ENCODE measurements at regions not wholly inside any gene's neighbourhood (a gene's known extent, or its start where the extent isn't known, plus 50 kb on each side); places are given as distances from the start of the nearest gene placed in this dataset.

GRCh38 chr5:125012727-125013451, 266.4 kb upstream of the ZNF608 start:
- Histone ChIP-seq H3K79me1 (ENCODE audit: low read length) (no peaks in the 10 kb centered on the region), H2AFZ (ENCODE audit: insufficient read depth, low read length, poor library complexity) (no peak overlapping the region), H3K14ac (ENCODE audit: low read length) (no peak overlapping the region), H3K4me3 (ENCODE audit: low read depth, low read length) (no peak overlapping the region), H3K27ac (ENCODE audit: low read depth, low read length) (no peak overlapping the region), H3K27me3 (ENCODE audit: insufficient read depth, low read length) (no peaks in the 10 kb centered on the region), H4K91ac (ENCODE audit: low read depth, low read length) (no peak overlapping the region), H2AK5ac (ENCODE audit: low read length) (no peak overlapping the region), H3K18ac (ENCODE audit: low read length) (no peak overlapping the region), H4K12ac (ENCODE audit: low read depth, low read length) (no peak overlapping the region), H3K79me2 (ENCODE audit: control insufficient read depth, insufficient read depth, low read length, poor library complexity) (no peaks in the 10 kb centered on the region), H2BK120ac (ENCODE audit: insufficient read depth, low read length, poor library complexity) (no peak overlapping the region), H3K36me3 (ENCODE audit: control insufficient read depth in 1 of 2, insufficient read depth in 2 of 2, low read length in 2 of 2) (no peaks in the 10 kb centered on the region), H3K4me1 (ENCODE audit: control insufficient read depth in 1 of 2, insufficient read depth in 2 of 2, low read length in 2 of 2) (no peaks in the 10 kb centered on the region), H4K8ac (ENCODE audit: low read depth, low read length) (no peak overlapping the region), H2BK5ac (ENCODE audit: low read depth, low read length, poor library complexity) (no peak overlapping the region), H3K4me2 (ENCODE audit: low read length) (no peak overlapping the region), H2BK12ac (ENCODE audit: low read length) (no peak overlapping the region), H3K9me3 (ENCODE audit: insufficient read depth, low read depth, low read length) (no peaks in the 10 kb centered on the region), H3K4ac (ENCODE audit: low read depth, low read length) (no peak overlapping the region), H3K23ac (ENCODE audit: low read length) (peak overlapping the region; percentile 13), H3K9ac (ENCODE audit: low read length) (no peak overlapping the region)
- WGBS (ENCODE audit: extremely low coverage, insufficient coverage, insufficient read length), result no CpG with 5 or more reads among the region's 7 CpGs
- no peak for DNase-seq

- Histone ChIP-seq H3K4me3 (ENCODE audit: low read depth, low read length) (no peak overlapping the region), H3K14ac (ENCODE audit: low read length) (no peak overlapping the region), H2AFZ (ENCODE audit: insufficient read depth, low read length, poor library complexity) (no peak overlapping the region), H3K9me3 (ENCODE audit: insufficient read depth, low read depth, low read length) (no peaks in the 10 kb centered on the region), H4K8ac (ENCODE audit: low read depth, low read length) (no peak overlapping the region), H4K91ac (ENCODE audit: low read depth, low read length) (no peak overlapping the region), H3K79me2 (ENCODE audit: control insufficient read depth, insufficient read depth, low read length, poor library complexity) (no peaks in the 10 kb centered on the region), H3K4me2 (ENCODE audit: low read length) (no peak overlapping the region), H2AK5ac (ENCODE audit: low read length) (no peak overlapping the region), H3K18ac (ENCODE audit: low read length) (no peak overlapping the region), H2BK5ac (ENCODE audit: low read depth, low read length, poor library complexity) (no peak overlapping the region), H2BK120ac (ENCODE audit: insufficient read depth, low read length, poor library complexity) (no peak overlapping the region), H2BK12ac (ENCODE audit: low read length) (no peak overlapping the region), H3K27me3 (ENCODE audit: insufficient read depth, low read length) (no peaks in the 10 kb centered on the region), H3K27ac (ENCODE audit: low read depth, low read length) (no peak overlapping the region), H3K4me1 (ENCODE audit: control insufficient read depth in 1 of 2, insufficient read depth in 2 of 2, low read length in 2 of 2) (no peaks in the 10 kb centered on the region), H3K23ac (ENCODE audit: low read length) (no peak overlapping the region), H4K12ac (ENCODE audit: low read depth, low read length) (no peak overlapping the region), H3K79me1 (ENCODE audit: low read length) (no peaks in the 10 kb centered on the region), H3K36me3 (ENCODE audit: control insufficient read depth in 1 of 2, insufficient read depth in 2 of 2, low read length in 2 of 2) (no peaks in the 10 kb centered on the region), H3K4ac (ENCODE audit: low read depth, low read length) (no peak overlapping the region), H3K9ac (ENCODE audit: low read length) (no peak overlapping the region)
- DNase-seq, result no peak
- no CpG with 5 or more reads among the region's 1 CpG for WGBS (ENCODE audit: extremely low coverage, insufficient coverage, insufficient read length)
These were observed 267.8 kb upstream of the ZNF608 start for GRCh38 chr5:125014202-125014601.

DNA sequence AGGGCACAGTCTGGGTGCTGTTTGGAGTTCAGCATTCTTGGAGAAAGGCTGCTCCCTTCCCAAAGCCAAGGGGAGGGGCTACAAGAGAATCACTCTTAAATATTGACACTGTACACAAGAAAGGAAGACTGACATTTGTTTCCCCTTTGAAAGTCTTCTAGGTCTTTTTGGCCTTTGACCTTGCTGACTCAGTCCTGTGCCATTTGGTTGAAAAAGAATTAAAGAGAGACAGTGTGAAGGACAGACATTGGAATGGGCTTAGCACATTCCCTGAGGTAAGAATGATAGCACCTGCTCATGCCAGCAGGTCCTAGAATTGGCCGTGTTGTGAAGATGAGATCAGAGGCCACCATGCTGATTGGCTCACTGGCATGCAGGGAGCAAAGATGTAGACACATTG, 271.4 kb upstream of the ZNF608 start:
- Histone ChIP-seq H2BK5ac (ENCODE audit: low read depth, low read length, poor library complexity) (no peak overlapping the region), H2BK120ac (ENCODE audit: insufficient read depth, low read length, poor library complexity) (no peak overlapping the region), H3K14ac (ENCODE audit: low read length) (no peak overlapping the region)

GRCh38 chr5:125023673-125024072, 277.2 kb upstream of the ZNF608 start:
- Histone ChIP-seq H4K12ac (ENCODE audit: low read depth, low read length) (no peak overlapping the region), H2BK12ac (ENCODE audit: low read length) (no peak overlapping the region), H2BK5ac (ENCODE audit: low read depth, low read length, poor library complexity) (no peak overlapping the region), H3K9me3 (ENCODE audit: insufficient read depth, low read depth, low read length) (no peaks in the 10 kb centered on the region), H3K23ac (ENCODE audit: low read length) (no peak overlapping the region), H3K27ac (ENCODE audit: low read depth, low read length) (no peak overlapping the region), H3K4me3 (ENCODE audit: low read depth, low read length) (no peak overlapping the region), H3K9ac (ENCODE audit: low read length) (no peak overlapping the region), H3K79me2 (ENCODE audit: control insufficient read depth, insufficient read depth, low read length, poor library complexity) (no peaks in the 10 kb centered on the region), H4K91ac (ENCODE audit: low read depth, low read length) (no peak overlapping the region), H3K4me2 (ENCODE audit: low read length) (no peak overlapping the region), H3K18ac (ENCODE audit: low read length) (no peak overlapping the region), H2BK120ac (ENCODE audit: insufficient read depth, low read length, poor library complexity) (no peak overlapping the region), H3K4ac (ENCODE audit: low read depth, low read length) (no peak overlapping the region), H3K4me1 (ENCODE audit: control insufficient read depth in 1 of 2, insufficient read depth in 2 of 2, low read length in 2 of 2) (peaks cover 0 to 2% of the 10 kb centered on the region in 2 experiments), H3K36me3 (ENCODE audit: control insufficient read depth in 1 of 2, insufficient read depth in 2 of 2, low read length in 2 of 2) (no peaks in the 10 kb centered on the region), H3K27me3 (ENCODE audit: insufficient read depth, low read length) (no peaks in the 10 kb centered on the region), H3K79me1 (ENCODE audit: low read length) (no peaks in the 10 kb centered on the region), H2AK5ac (ENCODE audit: low read length) (no peak overlapping the region), H3K14ac (ENCODE audit: low read length) (no peak overlapping the region), H2AFZ (ENCODE audit: insufficient read depth, low read length, poor library complexity) (no peak overlapping the region), H4K8ac (ENCODE audit: low read depth, low read length) (no peak overlapping the region)
- no peak for DNase-seq
- no CpG with 5 or more reads among the region's 6 CpGs for WGBS (ENCODE audit: extremely low coverage, insufficient coverage, insufficient read length)

More for the DNA sequence above, 271.4 kb upstream of the ZNF608 start:
- Histone ChIP-seq H3K4me3 (ENCODE audit: low read depth, low read length) (no peak overlapping the region), H4K91ac (ENCODE audit: low read depth, low read length) (no peak overlapping the region), H3K4me1 (ENCODE audit: control insufficient read depth in 1 of 2, insufficient read depth in 2 of 2, low read length in 2 of 2) (no peaks in the 10 kb centered on the region), H3K4me2 (ENCODE audit: low read length) (no peak overlapping the region), H3K4ac (ENCODE audit: low read depth, low read length) (no peak overlapping the region), H2AK5ac (ENCODE audit: low read length) (no peak overlapping the region), H3K79me1 (ENCODE audit: low read length) (no peaks in the 10 kb centered on the region), H3K18ac (ENCODE audit: low read length) (no peak overlapping the region), H2AFZ (ENCODE audit: insufficient read depth, low read length, poor library complexity) (no peak overlapping the region), H3K36me3 (ENCODE audit: control insufficient read depth in 1 of 2, insufficient read depth in 2 of 2, low read length in 2 of 2) (no peaks in the 10 kb centered on the region), H3K27me3 (ENCODE audit: insufficient read depth, low read length) (no peaks in the 10 kb centered on the region), H3K23ac (ENCODE audit: low read length) (no peak overlapping the region), H4K8ac (ENCODE audit: low read depth, low read length) (no peak overlapping the region), H3K27ac (ENCODE audit: low read depth, low read length) (no peak overlapping the region), H3K9ac (ENCODE audit: low read length) (no peak overlapping the region), H3K79me2 (ENCODE audit: control insufficient read depth, insufficient read depth, low read length, poor library complexity) (no peaks in the 10 kb centered on the region), H2BK12ac (ENCODE audit: low read length) (no peak overlapping the region), H3K9me3 (ENCODE audit: insufficient read depth, low read depth, low read length) (no peaks in the 10 kb centered on the region), H4K12ac (ENCODE audit: low read depth, low read length) (no peak overlapping the region)
- peak; percentile 59 to 87 for DNase-seq
- no CpG with 5 or more reads among the region's 1 CpG for WGBS (ENCODE audit: extremely low coverage, insufficient coverage, insufficient read length)
